ENCODE measurements at regions not wholly inside any gene's neighbourhood (a gene's known extent, or its start where the extent isn't known, plus 50 kb on each side); places are given as distances from the start of the nearest gene placed in this dataset.

GRCh38 chr20:19017104-19017690 is 195.2 kb upstream of the SLC24A3 start:
- TF ChIP-seq CTCF (IDR thresholded peaks at IDR 0.05): no peak
- H3K4me3 Mint-ChIP-seq: no peak overlapping the region
- DNase-seq: no peak
- H3K27ac Mint-ChIP-seq: no peak overlapping the region
- H3K9me3 Mint-ChIP-seq: no peaks in the 10 kb centered on the region
- ChIA-PET POLR2A (interaction anchor here (0.6 kb wide), 1 partner anchor 136 kb away, joined by 4 read pairs; no protein-coding TSS in a partner anchor), CTCF (no interaction called here)
- intact Hi-C loops (cut with micrococcal nuclease): no loop called here
- H3K36me3 Mint-ChIP-seq (ENCODE audit: low read depth): no peaks in the 10 kb centered on the region
- ATAC-seq: no peak
- no peaks in the 10 kb centered on the region for H3K27me3 Mint-ChIP-seq
- H3K4me1 Mint-ChIP-seq (ENCODE audit: low read depth): no peaks in the 10 kb centered on the region

DNA sequence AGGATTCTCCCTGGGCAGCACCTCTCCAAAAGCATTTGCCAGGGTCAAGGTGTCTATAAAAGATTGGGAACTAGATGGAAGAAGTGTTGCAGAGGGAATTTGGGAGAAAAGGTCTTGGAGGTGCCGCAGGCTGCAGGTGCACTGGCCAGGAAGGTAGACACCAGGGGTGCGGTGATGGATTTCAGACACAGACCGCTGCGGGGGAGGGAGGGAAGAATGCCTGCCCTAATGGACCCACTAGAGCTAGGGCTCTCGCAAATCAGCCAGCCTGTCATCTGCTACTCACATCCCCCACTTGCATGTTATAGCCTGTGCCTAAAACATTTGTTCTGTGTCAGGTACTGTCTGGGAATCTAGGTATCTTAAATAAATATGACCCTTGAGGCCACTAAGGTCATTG is 193.6 kb upstream of the SLC24A3 start:
- no peak overlapping the region for H3K4me3 Mint-ChIP-seq
- TF ChIP-seq CTCF (IDR thresholded peaks at IDR 0.05): no peak
- H3K27ac Mint-ChIP-seq: no peak overlapping the region
- H3K9me3 Mint-ChIP-seq: no peaks in the 10 kb centered on the region
- intact Hi-C loops (cut with micrococcal nuclease): no loop called here
- no peak for ATAC-seq
- peaks cover 2% of the 10 kb centered on the region for H3K27me3 Mint-ChIP-seq
- no peaks in the 10 kb centered on the region for H3K4me1 Mint-ChIP-seq (ENCODE audit: low read depth)
- CTCF ChIA-PET: no interaction called here
- H3K36me3 Mint-ChIP-seq (ENCODE audit: low read depth): no peaks in the 10 kb centered on the region
- POLR2A ChIA-PET: no interaction called here
- DNase-seq: no peak

DNA sequence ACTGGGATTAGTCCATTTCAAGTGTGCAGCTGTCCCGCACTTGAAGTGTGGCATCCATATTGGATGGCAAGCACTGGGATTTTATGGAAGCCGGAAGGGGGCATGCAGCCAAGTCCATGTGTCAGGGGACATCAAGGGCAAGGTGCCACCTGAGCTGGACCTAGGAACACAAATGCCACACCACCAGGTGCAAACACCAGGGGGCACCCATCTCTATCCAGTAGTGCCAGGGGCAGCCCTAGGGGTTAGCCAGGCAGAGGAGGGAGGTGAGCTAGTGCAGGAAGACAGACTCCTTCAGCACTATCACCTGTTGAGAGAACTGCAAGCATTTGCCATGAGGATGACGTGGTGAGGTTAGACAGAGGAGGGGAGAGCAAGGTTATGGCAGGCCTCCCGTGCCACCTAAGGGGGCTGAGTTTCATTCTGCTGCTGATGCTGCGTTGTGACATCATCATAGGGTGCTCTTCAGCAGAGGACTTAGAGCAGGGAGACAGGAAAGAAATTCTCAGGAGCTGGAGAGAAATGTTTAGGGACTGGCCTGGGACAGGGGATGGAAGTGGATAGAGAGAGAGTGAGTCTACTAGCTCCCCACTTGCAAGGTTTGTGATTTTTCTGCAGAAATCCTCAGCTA is 192.6 kb upstream of the SLC24A3 start:
- Mint-ChIP-seq H3K27ac (no peak overlapping the region), H3K4me3 (no peak overlapping the region), H3K9me3 (no peaks in the 10 kb centered on the region), H3K27me3 (peaks cover 2% of the 10 kb centered on the region), H3K4me1 (ENCODE audit: low read depth) (no peaks in the 10 kb centered on the region), H3K36me3 (ENCODE audit: low read depth) (no peaks in the 10 kb centered on the region)
- no peak for TF ChIP-seq CTCF (IDR thresholded peaks at IDR 0.05)
- ChIA-PET POLR2A (interaction anchor here (0.9 kb wide), 1 partner anchor 36 kb away, joined by 3 read pairs; no protein-coding TSS in a partner anchor), CTCF (interaction anchor here (1.7 kb wide), 1 partner anchor 388 kb away, joined by 3 read pairs; no protein-coding TSS in a partner anchor)
- intact Hi-C loops (cut with micrococcal nuclease): no loop called here
- ATAC-seq (no peak), DNase-seq (no peak)

- ChIA-PET POLR2A (no interaction called here), CTCF (no interaction called here)
- Mint-ChIP-seq H3K36me3 (ENCODE audit: low read depth) (no peaks in the 10 kb centered on the region), H3K4me1 (ENCODE audit: low read depth) (no peaks in the 10 kb centered on the region), H3K9me3 (no peaks in the 10 kb centered on the region), H3K4me3 (no peak overlapping the region), H3K27ac (no peak overlapping the region), H3K27me3 (peaks cover 2% of the 10 kb centered on the region)
- intact Hi-C loops (cut with micrococcal nuclease): no loop called here
- no peak for DNase-seq
- ATAC-seq: no peak
- no peak for TF ChIP-seq CTCF (IDR thresholded peaks at IDR 0.05)
Measured at GRCh38 chr20:19021406-19022117, 190.9 kb upstream of the SLC24A3 start.

GRCh38 chr20:19022118-19022575 is 190.3 kb upstream of the SLC24A3 start:
- CTCF ChIA-PET: no interaction called here
- H3K27me3 Mint-ChIP-seq: peaks cover 2% of the 10 kb centered on the region
- H3K36me3 Mint-ChIP-seq (ENCODE audit: low read depth): no peaks in the 10 kb centered on the region

More at GRCh38 chr20:19022118-19022575, 190.3 kb upstream of the SLC24A3 start:
- Mint-ChIP-seq H3K27ac (no peak overlapping the region), H3K4me3 (no peak overlapping the region), H3K9me3 (no peaks in the 10 kb centered on the region), H3K4me1 (ENCODE audit: low read depth) (no peaks in the 10 kb centered on the region)
- no peak for DNase-seq
- intact Hi-C loops (cut with micrococcal nuclease): no loop called here
- POLR2A ChIA-PET: no interaction called here
- ATAC-seq: no peak
- TF ChIP-seq CTCF (IDR thresholded peaks at IDR 0.05): no peak
